ENCODE measurements at regions not wholly inside any gene's neighbourhood (a gene's known extent, or its start where the extent isn't known, plus 50 kb on each side); places are given as distances from the start of the nearest gene placed in this dataset.
"Not testable (repeated sequence)": the region's sequence is repeated elsewhere in the genome, so short reads cannot be mapped to it uniquely, and the experiment has no call there.

GRCh38 chr20:56689318-56689717 lies 60.2 kb downstream of the TFAP2C start:
- Histone ChIP-seq H3K4me3 (no peak overlapping the region), H3K9me3 (replicated peaks) (no peaks in the 10 kb centered on the region), H3K27ac (no peak overlapping the region), H3K4me1 (replicated peaks) (no peaks in the 10 kb centered on the region), H3K36me3 (no peaks in the 10 kb centered on the region), H3K27me3 (replicated peaks) (peaks cover 35% of the 10 kb centered on the region)
- DNase-seq (ENCODE audit: low read depth in 1 of 2, low spot score in 2 of 2) = no peak

GRCh38 chr20:56689852-56690485 lies 60.9 kb downstream of the TFAP2C start:
- H3K27me3 ChIP-seq (replicated peaks) = peaks cover 34% of the 10 kb centered on the region
- DNase-seq (ENCODE audit: low read depth in 1 of 2, low spot score in 2 of 2) = no peak

GRCh38 chr20:56690531-56691175 lies 61.5 kb downstream of the TFAP2C start:
- Histone ChIP-seq H3K27ac (no peak overlapping the region), H3K27me3 (replicated peaks) (peaks cover 34% of the 10 kb centered on the region), H3K4me1 (replicated peaks) (no peaks in the 10 kb centered on the region), H3K9me3 (replicated peaks) (no peaks in the 10 kb centered on the region), H3K36me3 (no peaks in the 10 kb centered on the region), H3K4me3 (no peak overlapping the region)
- DNase-seq (ENCODE audit: low read depth in 1 of 2, low spot score in 2 of 2) = no peak

More at GRCh38 chr20:56689852-56690485, 60.9 kb downstream of the TFAP2C start:
- no peak overlapping the region for H3K27ac ChIP-seq
- no peaks in the 10 kb centered on the region for H3K4me1 ChIP-seq (replicated peaks)
- no peaks in the 10 kb centered on the region for H3K9me3 ChIP-seq (replicated peaks)
- no peaks in the 10 kb centered on the region for H3K36me3 ChIP-seq
- no peak overlapping the region for H3K4me3 ChIP-seq

- H3K9me3 ChIP-seq (replicated peaks) = no peaks in the 10 kb centered on the region
- H3K27ac ChIP-seq = no peak overlapping the region
- no peaks in the 10 kb centered on the region for H3K36me3 ChIP-seq
- peaks cover 31% of the 10 kb centered on the region for H3K27me3 ChIP-seq (replicated peaks)
- no peak overlapping the region for H3K4me3 ChIP-seq
- DNase-seq (ENCODE audit: low read depth in 1 of 2, low spot score in 2 of 2) = no peak
- no peaks in the 10 kb centered on the region for H3K4me1 ChIP-seq (replicated peaks)
Observed at GRCh38 chr20:56691325-56691998, 62.4 kb downstream of the TFAP2C start.

- no peak overlapping the region for H3K4me3 ChIP-seq
- H3K27me3 ChIP-seq (replicated peaks) = peaks cover 30% of the 10 kb centered on the region
- H3K27ac ChIP-seq = no peak overlapping the region
- H3K9me3 ChIP-seq (replicated peaks) = no peaks in the 10 kb centered on the region
- no peaks in the 10 kb centered on the region for H3K4me1 ChIP-seq (replicated peaks)
- no peaks in the 10 kb centered on the region for H3K36me3 ChIP-seq
- no peak for DNase-seq (ENCODE audit: low read depth in 1 of 2, low spot score in 2 of 2)
Observed at GRCh38 chr20:56693217-56693616, 64.1 kb downstream of the TFAP2C start.

- no peak for DNase-seq (ENCODE audit: low read depth in 1 of 2, low spot score in 2 of 2)
- no peak overlapping the region for H3K4me3 ChIP-seq
- no peaks in the 10 kb centered on the region for H3K4me1 ChIP-seq (replicated peaks)
- H3K9me3 ChIP-seq (replicated peaks) = no peaks in the 10 kb centered on the region
- H3K36me3 ChIP-seq = no peaks in the 10 kb centered on the region
- H3K27ac ChIP-seq = no peak overlapping the region
- H3K27me3 ChIP-seq (replicated peaks) = peaks cover 18% of the 10 kb centered on the region
Observed at GRCh38 chr20:56697476-56697875, 68.4 kb downstream of the TFAP2C start.

GRCh38 chr20:56698297-56698696 lies 69.2 kb downstream of the TFAP2C start:
- Histone ChIP-seq H3K4me1 (replicated peaks) (no peaks in the 10 kb centered on the region), H3K36me3 (no peaks in the 10 kb centered on the region), H3K27me3 (replicated peaks) (peaks cover 15% of the 10 kb centered on the region), H3K27ac (no peak overlapping the region), H3K4me3 (no peak overlapping the region), H3K9me3 (replicated peaks) (no peaks in the 10 kb centered on the region)
- DNase-seq (ENCODE audit: low read depth in 1 of 2, low spot score in 2 of 2) = no peak

GRCh38 chr20:56698749-56699148 lies 69.6 kb downstream of the TFAP2C start:
- no peaks in the 10 kb centered on the region for H3K36me3 ChIP-seq
- DNase-seq (ENCODE audit: low read depth in 1 of 2, low spot score in 2 of 2) = no peak
- no peak overlapping the region for H3K27ac ChIP-seq
- peaks cover 13% of the 10 kb centered on the region for H3K27me3 ChIP-seq (replicated peaks)
- no peak overlapping the region for H3K4me3 ChIP-seq
- no peaks in the 10 kb centered on the region for H3K9me3 ChIP-seq (replicated peaks)
- no peaks in the 10 kb centered on the region for H3K4me1 ChIP-seq (replicated peaks)

GRCh38 chr20:56702931-56703840 lies 74.1 kb downstream of the TFAP2C start:
- H3K36me3 ChIP-seq = no peaks in the 10 kb centered on the region
- H3K4me3 ChIP-seq = no peak overlapping the region
- no peaks in the 10 kb centered on the region for H3K4me1 ChIP-seq (replicated peaks)
- no peaks in the 10 kb centered on the region for H3K9me3 ChIP-seq (replicated peaks)
- DNase-seq (ENCODE audit: low read depth in 1 of 2, low spot score in 2 of 2) = no peak
- peaks cover 8% of the 10 kb centered on the region for H3K27me3 ChIP-seq (replicated peaks)
- no peak overlapping the region for H3K27ac ChIP-seq

- H3K27me3 ChIP-seq (replicated peaks) = no peaks in the 10 kb centered on the region; the same call in 1 of the 2 replicates
- H3K27ac ChIP-seq = no peak overlapping the region
- H3K36me3 ChIP-seq = no peaks in the 10 kb centered on the region
- DNase-seq (ENCODE audit: low read depth in 1 of 2, low spot score in 2 of 2) = no peak
- no peaks in the 10 kb centered on the region for H3K9me3 ChIP-seq (replicated peaks)
- H3K4me1 ChIP-seq (replicated peaks) = peaks cover 3% of the 10 kb centered on the region; the same call in 1 of the 2 replicates
- no peak overlapping the region for H3K4me3 ChIP-seq
Observed at GRCh38 chr20:56706867-56707360, 77.8 kb downstream of the TFAP2C start.

- Histone ChIP-seq H3K4me1 (replicated peaks) (peaks cover 3% of the 10 kb centered on the region; the same call in 1 of the 2 replicates), H3K4me3 (no peak overlapping the region), H3K27ac (no peak overlapping the region), H3K9me3 (replicated peaks) (no peaks in the 10 kb centered on the region), H3K27me3 (replicated peaks) (no peaks in the 10 kb centered on the region; the same call in 1 of the 2 replicates), H3K36me3 (no peaks in the 10 kb centered on the region)
- no peak for DNase-seq (ENCODE audit: low read depth in 1 of 2, low spot score in 2 of 2)
Observed at GRCh38 chr20:56708991-56709390, 79.9 kb downstream of the TFAP2C start.

- DNase-seq (ENCODE audit: low read depth in 1 of 2, low spot score in 2 of 2) = no peak
- H3K27ac ChIP-seq = no peak overlapping the region
- H3K36me3 ChIP-seq = no peaks in the 10 kb centered on the region
- H3K9me3 ChIP-seq (replicated peaks) = no peaks in the 10 kb centered on the region
- peaks cover 3% of the 10 kb centered on the region; the same call in 1 of the 2 replicates for H3K4me1 ChIP-seq (replicated peaks)
- no peak overlapping the region for H3K4me3 ChIP-seq
- H3K27me3 ChIP-seq (replicated peaks) = no peaks in the 10 kb centered on the region; the same call in 1 of the 2 replicates
Observed at GRCh38 chr20:56710125-56710524, 81.0 kb downstream of the TFAP2C start.

GRCh38 chr20:56710577-56710976 lies 81.5 kb downstream of the TFAP2C start:
- not testable (repeated sequence) for H3K9me3 ChIP-seq (replicated peaks); H3K27me3 ChIP-seq (replicated peaks); H3K27ac ChIP-seq; DNase-seq (ENCODE audit: low read depth in 1 of 2, low spot score in 2 of 2); H3K36me3 ChIP-seq; H3K4me1 ChIP-seq (replicated peaks); H3K4me3 ChIP-seq

All from SJSA1 (cell line).